ENCODE measurements at regions not wholly inside any gene's neighbourhood (a gene's known extent, or its start where the extent isn't known, plus 50 kb on each side); places are given as distances from the start of the nearest gene placed in this dataset.

DNA sequence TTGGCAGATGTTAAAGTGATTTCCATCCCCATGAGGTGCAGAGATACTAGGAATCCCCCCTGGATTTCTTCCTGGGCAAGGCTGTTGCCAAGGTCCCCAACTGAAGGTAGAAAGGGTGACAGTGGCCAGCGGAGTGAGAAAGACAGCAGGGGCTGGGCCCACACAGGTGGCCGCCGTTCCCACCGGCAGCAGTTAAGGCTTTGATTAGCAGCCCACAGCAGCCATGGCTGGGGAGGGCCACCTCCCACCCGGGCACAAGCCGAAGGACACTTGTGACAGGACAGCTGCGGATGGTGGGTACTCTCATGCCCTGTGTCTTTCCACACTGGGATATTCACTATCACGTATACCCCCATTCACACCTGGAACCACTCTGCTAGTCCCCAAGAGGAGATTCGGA is 63.9 kb upstream of the CDYL start:
- TF ChIP-seq ARNT (IDR thresholded peaks at IDR 0.05) (no peak), ELF4 (IDR thresholded peaks at IDR 0.05) (no peak), SUZ12 (IDR thresholded peaks at IDR 0.05) (no peak), FOXA1 (IDR thresholded peaks at IDR 0.05) (no peak)
- ChIA-PET POLR2A (no interaction called here), CTCF (no interaction called here)
- DNase-seq (ENCODE audit: extremely low spot score), result no peak

DNA sequence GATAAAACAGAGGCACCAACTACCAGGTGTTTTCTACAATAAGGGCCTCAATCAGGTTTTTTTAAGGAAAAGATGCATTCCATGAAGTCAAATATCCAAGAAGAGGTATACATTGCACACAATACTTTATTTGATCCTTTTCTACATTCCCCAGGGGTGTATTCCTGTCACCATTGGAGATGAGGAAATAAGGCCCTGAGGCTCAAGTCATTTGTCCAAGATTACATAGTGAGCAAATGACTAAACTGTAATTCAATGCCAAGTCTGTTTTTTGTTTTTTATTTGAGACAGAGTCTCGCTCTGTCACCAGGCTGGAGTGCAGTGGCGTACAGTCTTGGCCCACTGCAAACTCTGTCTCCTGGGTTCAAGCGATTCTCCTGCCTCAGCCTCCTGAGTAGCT is 69.2 kb upstream of the CDYL start:
- CTCF ChIA-PET, result no interaction called here
- POLR2A ChIA-PET, result no interaction called here
- DNase-seq (ENCODE audit: extremely low spot score), result no peak
- no peak for TF ChIP-seq FOXK2 (IDR thresholded peaks at IDR 0.05)
- no peak for TF ChIP-seq ARNT (IDR thresholded peaks at IDR 0.05)
- TF ChIP-seq TARDBP (IDR thresholded peaks at IDR 0.05), result no peak
- no peak for TF ChIP-seq L3MBTL2 (conservative IDR thresholded peaks at IDR 0.05)
- TF ChIP-seq ELF4 (IDR thresholded peaks at IDR 0.05), result no peak
- TF ChIP-seq BHLHE40 (IDR thresholded peaks at IDR 0.05; ENCODE audit: borderline replicate concordance), result no peak
- no peak for TF ChIP-seq ZNF384 (IDR thresholded peaks at IDR 0.05)
- TF ChIP-seq FOXM1 (IDR thresholded peaks at IDR 0.05; ENCODE audit: borderline replicate concordance), result no peak
- no peak for TF ChIP-seq SUZ12 (IDR thresholded peaks at IDR 0.05)
- TF ChIP-seq LEF1 (IDR thresholded peaks at IDR 0.05; ENCODE audit: borderline replicate concordance), result no peak
- no peak for TF ChIP-seq HDGF (IDR thresholded peaks at IDR 0.05; ENCODE audit: borderline replicate concordance)
- TF ChIP-seq CTBP1 (IDR thresholded peaks at IDR 0.05; ENCODE audit: borderline replicate concordance), result no peak
- no peak for TF ChIP-seq SP1 (IDR thresholded peaks at IDR 0.05)
- TF ChIP-seq, protein P1, sequence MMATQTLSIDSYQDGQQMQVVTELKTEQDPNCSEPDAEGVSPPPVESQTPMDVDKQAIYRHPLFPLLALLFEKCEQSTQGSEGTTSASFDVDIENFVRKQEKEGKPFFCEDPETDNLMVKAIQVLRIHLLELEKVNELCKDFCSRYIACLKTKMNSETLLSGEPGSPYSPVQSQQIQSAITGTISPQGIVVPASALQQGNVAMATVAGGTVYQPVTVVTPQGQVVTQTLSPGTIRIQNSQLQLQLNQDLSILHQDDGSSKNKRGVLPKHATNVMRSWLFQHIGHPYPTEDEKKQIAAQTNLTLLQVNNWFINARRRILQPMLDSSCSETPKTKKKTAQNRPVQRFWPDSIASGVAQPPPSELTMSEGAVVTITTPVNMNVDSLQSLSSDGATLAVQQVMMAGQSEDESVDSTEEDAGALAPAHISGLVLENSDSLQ (IDR thresholded peaks at IDR 0.05), result no peak
- no peak for TF ChIP-seq FOXA1 (IDR thresholded peaks at IDR 0.05)
- TF ChIP-seq NFRKB (IDR thresholded peaks at IDR 0.05), result no peak

DNA sequence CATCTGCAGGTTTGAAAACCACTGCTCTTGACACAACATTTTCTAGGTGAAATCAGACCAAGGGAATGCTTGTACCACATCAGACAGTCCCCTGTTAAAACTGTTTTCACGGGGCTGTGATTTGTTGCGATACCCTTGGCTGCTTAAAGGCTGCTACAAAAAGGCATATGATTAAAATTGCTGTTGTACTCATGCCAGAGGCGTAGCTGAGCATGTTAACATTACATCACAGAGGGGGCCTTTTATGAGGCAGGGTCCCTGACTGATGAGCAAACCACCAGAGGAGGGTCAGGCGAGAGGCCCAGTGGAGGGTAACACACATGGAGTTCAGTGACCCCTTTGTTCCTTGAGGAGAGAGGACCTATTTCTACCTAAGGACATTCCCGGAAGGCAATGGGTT is 70.4 kb upstream of the CDYL start:
- POLR2A ChIA-PET, result no interaction called here
- no peak for DNase-seq (ENCODE audit: extremely low spot score)
- CTCF ChIA-PET, result no interaction called here
- TF ChIP-seq SUZ12 (IDR thresholded peaks at IDR 0.05), result no peak
- no peak for TF ChIP-seq BHLHE40 (IDR thresholded peaks at IDR 0.05; ENCODE audit: borderline replicate concordance)
- no peak for TF ChIP-seq SP1 (IDR thresholded peaks at IDR 0.05)
- TF ChIP-seq HDGF (IDR thresholded peaks at IDR 0.05; ENCODE audit: borderline replicate concordance), result no peak
- no peak for TF ChIP-seq ELF4 (IDR thresholded peaks at IDR 0.05)
- TF ChIP-seq, protein P1 (IDR thresholded peaks at IDR 0.05), result no peak
- no peak for TF ChIP-seq TARDBP (IDR thresholded peaks at IDR 0.05)
- TF ChIP-seq FOXK2 (IDR thresholded peaks at IDR 0.05), result no peak
- TF ChIP-seq NFRKB (IDR thresholded peaks at IDR 0.05), result no peak
- TF ChIP-seq FOXM1 (IDR thresholded peaks at IDR 0.05; ENCODE audit: borderline replicate concordance), result no peak
- no peak for TF ChIP-seq FOXA1 (IDR thresholded peaks at IDR 0.05)
- no peak for TF ChIP-seq ZNF384 (IDR thresholded peaks at IDR 0.05)
- TF ChIP-seq LEF1 (IDR thresholded peaks at IDR 0.05; ENCODE audit: borderline replicate concordance), result no peak
- no peak for TF ChIP-seq ARNT (IDR thresholded peaks at IDR 0.05)
- no peak for TF ChIP-seq L3MBTL2 (conservative IDR thresholded peaks at IDR 0.05)
- TF ChIP-seq CTBP1 (IDR thresholded peaks at IDR 0.05; ENCODE audit: borderline replicate concordance), result no peak

DNA sequence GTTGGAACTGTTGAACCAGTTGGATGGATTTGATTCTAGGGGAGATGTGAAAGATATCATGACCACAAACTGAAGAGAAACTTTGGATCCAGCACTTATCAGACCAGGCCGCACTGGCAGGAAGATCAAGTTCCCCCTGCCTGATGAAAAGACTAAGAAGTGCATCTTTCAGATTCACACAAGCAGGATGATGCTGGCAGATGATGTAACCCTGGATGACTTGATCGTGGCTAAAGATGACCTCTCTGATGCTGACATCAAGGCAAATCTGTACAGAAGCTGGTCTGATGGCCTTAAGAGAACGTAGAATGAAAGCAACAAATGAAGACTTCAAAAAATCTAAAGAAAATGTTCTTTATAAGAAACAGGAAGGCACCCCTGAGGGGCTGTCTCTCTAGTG is 72.8 kb upstream of the CDYL start:
- CTCF ChIA-PET, result no interaction called here
- POLR2A ChIA-PET, result no interaction called here
- DNase-seq (ENCODE audit: extremely low spot score), result no peak
- TF ChIP-seq FOXM1 (IDR thresholded peaks at IDR 0.05; ENCODE audit: borderline replicate concordance) (no peak), HDGF (IDR thresholded peaks at IDR 0.05; ENCODE audit: borderline replicate concordance) (no peak), FOXA1 (IDR thresholded peaks at IDR 0.05) (no peak), ARNT (IDR thresholded peaks at IDR 0.05) (no peak)

DNA sequence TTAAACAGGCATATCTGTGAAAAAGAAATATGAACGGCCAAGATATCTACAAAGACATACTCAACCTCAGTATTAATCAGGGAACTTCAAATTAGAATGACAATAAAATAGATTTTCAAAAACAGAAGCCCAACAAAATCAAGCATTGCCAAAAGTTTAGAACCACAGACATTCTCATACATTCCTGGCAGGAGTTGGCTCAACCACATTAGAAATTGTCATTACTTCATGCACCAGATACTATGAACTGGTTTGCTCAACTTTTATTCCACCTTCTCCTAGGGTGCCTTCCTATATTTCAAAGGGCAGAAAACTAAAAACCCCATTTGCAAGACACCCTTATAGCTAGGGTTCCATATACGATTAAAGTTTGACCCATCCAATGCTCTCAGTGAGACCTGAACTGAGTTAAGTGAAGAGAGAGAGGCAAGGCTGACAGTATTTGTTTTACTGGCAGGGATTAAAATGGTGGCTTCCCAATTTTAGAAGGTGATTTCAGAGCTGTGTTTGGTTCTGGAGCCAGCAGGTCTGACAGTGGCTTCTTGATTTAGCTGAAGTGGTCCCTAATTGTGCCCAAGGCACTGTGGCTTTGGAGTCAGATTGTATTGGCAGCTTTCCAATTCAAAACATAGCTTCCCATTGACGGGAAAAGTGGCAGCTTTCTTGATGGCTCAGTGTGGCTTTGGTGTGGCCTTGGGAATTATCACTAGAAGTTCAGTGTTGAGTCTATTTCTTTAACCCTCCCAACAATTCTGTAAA is 77.1 kb upstream of the CDYL start:
- DNase-seq (ENCODE audit: extremely low spot score), result no peak
- no peak for TF ChIP-seq HDGF (IDR thresholded peaks at IDR 0.05; ENCODE audit: borderline replicate concordance)
- TF ChIP-seq FOXK2 (IDR thresholded peaks at IDR 0.05), result no peak
- TF ChIP-seq FOXA1 (IDR thresholded peaks at IDR 0.05), result no peak
- TF ChIP-seq SUZ12 (IDR thresholded peaks at IDR 0.05), result no peak
- TF ChIP-seq TARDBP (IDR thresholded peaks at IDR 0.05), result no peak
- TF ChIP-seq ELF4 (IDR thresholded peaks at IDR 0.05), result no peak
- no peak for TF ChIP-seq SP1 (IDR thresholded peaks at IDR 0.05)
- TF ChIP-seq LEF1 (IDR thresholded peaks at IDR 0.05; ENCODE audit: borderline replicate concordance), result no peak
- TF ChIP-seq FOXM1 (IDR thresholded peaks at IDR 0.05; ENCODE audit: borderline replicate concordance), result no peak
- TF ChIP-seq CTBP1 (IDR thresholded peaks at IDR 0.05; ENCODE audit: borderline replicate concordance), result no peak
- TF ChIP-seq ARNT (IDR thresholded peaks at IDR 0.05), result no peak
- no peak for TF ChIP-seq NFRKB (IDR thresholded peaks at IDR 0.05)
- no peak for TF ChIP-seq L3MBTL2 (conservative IDR thresholded peaks at IDR 0.05)
- no peak for TF ChIP-seq BHLHE40 (IDR thresholded peaks at IDR 0.05; ENCODE audit: borderline replicate concordance)
- no peak for TF ChIP-seq ZNF384 (IDR thresholded peaks at IDR 0.05)
- TF ChIP-seq, protein P1 (IDR thresholded peaks at IDR 0.05), result no peak
- POLR2A ChIA-PET, result no interaction called here
- CTCF ChIA-PET, result no interaction called here

DNA sequence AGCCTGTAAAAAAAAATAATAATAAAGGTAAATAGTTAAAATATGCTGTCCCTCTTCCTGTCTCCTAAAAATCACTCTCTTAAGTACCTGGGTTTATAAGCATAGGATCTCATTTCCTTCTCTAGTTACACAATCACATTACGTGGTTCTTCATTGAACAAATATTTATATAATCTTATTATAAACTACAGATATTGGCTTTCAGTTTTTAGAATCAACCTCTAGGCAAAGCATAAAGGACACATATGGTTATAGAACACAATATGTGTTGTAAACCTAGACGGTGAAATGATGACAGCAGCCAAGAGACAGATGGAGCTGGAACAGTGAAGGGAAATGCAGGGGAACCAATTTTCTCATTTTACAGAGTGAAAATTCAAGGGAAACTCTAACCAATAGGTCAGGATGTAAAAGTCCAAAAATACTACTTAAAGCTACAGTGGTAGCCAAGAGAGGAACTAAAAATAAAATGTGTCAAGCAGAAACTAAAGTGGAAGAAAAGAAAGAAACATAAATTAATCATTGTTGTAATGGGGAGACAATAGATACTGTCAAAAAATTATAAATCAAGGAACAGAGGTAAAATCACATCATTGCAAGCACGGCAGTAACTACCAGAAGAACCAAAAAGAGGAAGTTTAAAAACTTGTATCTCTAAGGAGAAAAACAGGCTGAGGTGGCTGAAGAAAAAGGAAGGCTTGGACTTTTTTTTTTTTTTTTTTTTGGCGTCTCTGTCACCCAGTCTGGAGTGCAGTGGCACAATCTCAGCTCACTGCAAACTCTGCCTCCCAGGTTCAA is 82.8 kb upstream of the CDYL start:
- TF ChIP-seq SP1 (IDR thresholded peaks at IDR 0.05) (no peak), ARNT (IDR thresholded peaks at IDR 0.05) (no peak), CTBP1 (IDR thresholded peaks at IDR 0.05; ENCODE audit: borderline replicate concordance) (no peak), NFRKB (IDR thresholded peaks at IDR 0.05) (no peak), FOXM1 (IDR thresholded peaks at IDR 0.05; ENCODE audit: borderline replicate concordance) (no peak), HDGF (IDR thresholded peaks at IDR 0.05; ENCODE audit: borderline replicate concordance) (no peak), TARDBP (IDR thresholded peaks at IDR 0.05) (no peak), ELF4 (IDR thresholded peaks at IDR 0.05) (no peak), L3MBTL2 (conservative IDR thresholded peaks at IDR 0.05) (no peak), LEF1 (IDR thresholded peaks at IDR 0.05; ENCODE audit: borderline replicate concordance) (no peak), FOXA1 (IDR thresholded peaks at IDR 0.05) (no peak), SUZ12 (IDR thresholded peaks at IDR 0.05) (no peak), FOXK2 (IDR thresholded peaks at IDR 0.05) (no peak), ZNF384 (IDR thresholded peaks at IDR 0.05) (no peak), BHLHE40 (IDR thresholded peaks at IDR 0.05; ENCODE audit: borderline replicate concordance) (no peak)
- TF ChIP-seq, protein P1 (IDR thresholded peaks at IDR 0.05), result no peak
- CTCF ChIA-PET, result no interaction called here
- DNase-seq (ENCODE audit: extremely low spot score), result no peak

More for the DNA sequence above, 82.8 kb upstream of the CDYL start:
- POLR2A ChIA-PET, result no interaction called here

Data from HEK293T (cell line).